ENCODE measurements at regions not wholly inside any gene's neighbourhood (a gene's known extent, or its start where the extent isn't known, plus 50 kb on each side); places are given as distances from the start of the nearest gene placed in this dataset.

DNA sequence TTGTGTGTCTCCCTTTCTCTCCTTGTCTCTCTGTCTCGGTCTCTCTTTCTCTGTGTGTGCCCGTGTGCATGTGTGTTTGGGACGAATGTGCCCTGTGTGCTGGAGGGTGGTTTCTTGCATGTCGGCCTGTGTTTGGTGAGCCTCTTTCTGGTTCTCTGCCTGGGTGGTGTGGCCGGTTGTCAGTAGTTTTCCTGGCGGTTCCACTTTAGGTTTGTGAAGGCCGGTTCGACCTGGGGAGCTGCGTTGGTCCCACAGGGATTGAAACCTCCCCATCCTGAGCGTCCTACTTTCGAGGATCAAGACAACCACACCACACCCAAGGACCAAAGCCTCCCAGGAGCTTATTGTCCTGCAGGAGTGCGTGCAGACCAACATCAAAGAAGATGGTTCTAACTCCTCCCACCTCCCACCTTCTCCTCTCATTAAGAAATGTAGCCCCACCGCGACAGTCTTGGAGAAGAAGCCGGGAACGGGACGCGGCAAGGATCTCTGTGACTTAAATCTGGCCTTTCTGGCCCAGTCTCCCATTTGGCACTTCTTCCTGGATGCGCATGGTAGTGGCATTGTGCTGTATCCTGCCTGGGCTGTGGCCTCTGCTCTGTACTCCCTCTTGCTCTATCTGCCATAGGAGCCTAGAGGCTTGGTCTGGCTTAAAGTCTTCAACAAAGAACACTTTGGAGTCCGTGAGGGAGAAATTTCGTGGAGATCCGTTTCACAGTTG is 1685.0 kb downstream of the TP53TG3F start:
- no peak overlapping the region for H3K4me3 ChIP-seq
- no peak overlapping the region for H3K27ac ChIP-seq
- intact Hi-C loops (cut with DNase I; ENCODE audit: low total_unique reads) = no loop called here
- no peaks in the 10 kb centered on the region for H3K4me1 ChIP-seq
- WGBS, 5 donors = 80 to 88% (median 84%) methylated on average over 22 of the region's 22 CpGs
- no peaks in the 10 kb centered on the region for H3K36me3 ChIP-seq
- peaks cover 0 to 100% (median 93%) of the 10 kb centered on the region in 8 donors for H3K9me3 ChIP-seq
- TF ChIP-seq POLR2A (IDR thresholded peaks at IDR 0.05) = no peak
- TF ChIP-seq, protein P1, sequence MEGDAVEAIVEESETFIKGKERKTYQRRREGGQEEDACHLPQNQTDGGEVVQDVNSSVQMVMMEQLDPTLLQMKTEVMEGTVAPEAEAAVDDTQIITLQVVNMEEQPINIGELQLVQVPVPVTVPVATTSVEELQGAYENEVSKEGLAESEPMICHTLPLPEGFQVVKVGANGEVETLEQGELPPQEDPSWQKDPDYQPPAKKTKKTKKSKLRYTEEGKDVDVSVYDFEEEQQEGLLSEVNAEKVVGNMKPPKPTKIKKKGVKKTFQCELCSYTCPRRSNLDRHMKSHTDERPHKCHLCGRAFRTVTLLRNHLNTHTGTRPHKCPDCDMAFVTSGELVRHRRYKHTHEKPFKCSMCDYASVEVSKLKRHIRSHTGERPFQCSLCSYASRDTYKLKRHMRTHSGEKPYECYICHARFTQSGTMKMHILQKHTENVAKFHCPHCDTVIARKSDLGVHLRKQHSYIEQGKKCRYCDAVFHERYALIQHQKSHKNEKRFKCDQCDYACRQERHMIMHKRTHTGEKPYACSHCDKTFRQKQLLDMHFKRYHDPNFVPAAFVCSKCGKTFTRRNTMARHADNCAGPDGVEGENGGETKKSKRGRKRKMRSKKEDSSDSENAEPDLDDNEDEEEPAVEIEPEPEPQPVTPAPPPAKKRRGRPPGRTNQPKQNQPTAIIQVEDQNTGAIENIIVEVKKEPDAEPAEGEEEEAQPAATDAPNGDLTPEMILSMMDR (IDR thresholded peaks at IDR 0.05 in 8 of 11, conservative IDR thresholded peaks at IDR 0.05 in 3 of 11) = no peak
- TF ChIP-seq POLR2AphosphoS5 (IDR thresholded peaks at IDR 0.05) = no peak
- DNase-seq = peak; percentile 40
- no peaks in the 10 kb centered on the region for H3K27me3 ChIP-seq (replicated peaks in 1 of 7)

DNA sequence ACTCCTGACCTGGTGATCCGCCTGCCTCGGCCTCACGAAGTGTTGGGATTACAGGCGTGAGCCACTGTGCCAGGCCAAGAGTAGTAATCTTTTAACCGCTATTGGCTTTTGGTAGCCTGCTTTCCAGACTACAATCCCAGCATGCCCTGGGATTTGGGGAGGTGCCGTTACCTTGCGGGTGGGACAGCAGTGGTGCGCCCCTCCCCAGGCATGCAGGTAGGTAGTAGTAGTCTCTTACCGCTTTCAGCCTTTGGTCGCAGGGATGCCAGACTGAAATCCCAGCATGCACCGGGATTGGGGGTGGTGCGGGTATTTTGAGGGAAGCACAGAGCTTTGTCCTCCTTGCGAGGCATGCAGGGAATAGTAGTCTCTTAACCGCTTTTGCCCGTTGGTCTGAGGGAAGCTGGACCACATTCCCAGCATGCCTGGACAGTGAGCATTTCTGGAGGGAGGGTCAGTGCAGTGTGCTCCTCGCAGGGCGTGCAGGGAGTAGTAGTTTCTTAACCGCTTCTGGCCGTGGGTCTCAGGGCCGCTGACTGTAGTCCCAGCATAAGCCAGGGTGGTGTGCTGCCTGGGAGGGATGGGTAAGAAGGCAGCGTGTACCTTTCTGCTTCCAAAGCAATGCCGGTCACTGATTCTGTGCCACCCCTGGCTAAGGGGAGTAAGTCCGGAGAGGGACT is 1686.8 kb downstream of the TP53TG3F start:
- no peaks in the 10 kb centered on the region for H3K36me3 ChIP-seq
- 83 to 91% (median 87%) methylated on average over 18 to 23 of the region's 23 CpGs for WGBS, 5 donors
- intact Hi-C loops (cut with DNase I; ENCODE audit: low total_unique reads) = no loop called here

DNA sequence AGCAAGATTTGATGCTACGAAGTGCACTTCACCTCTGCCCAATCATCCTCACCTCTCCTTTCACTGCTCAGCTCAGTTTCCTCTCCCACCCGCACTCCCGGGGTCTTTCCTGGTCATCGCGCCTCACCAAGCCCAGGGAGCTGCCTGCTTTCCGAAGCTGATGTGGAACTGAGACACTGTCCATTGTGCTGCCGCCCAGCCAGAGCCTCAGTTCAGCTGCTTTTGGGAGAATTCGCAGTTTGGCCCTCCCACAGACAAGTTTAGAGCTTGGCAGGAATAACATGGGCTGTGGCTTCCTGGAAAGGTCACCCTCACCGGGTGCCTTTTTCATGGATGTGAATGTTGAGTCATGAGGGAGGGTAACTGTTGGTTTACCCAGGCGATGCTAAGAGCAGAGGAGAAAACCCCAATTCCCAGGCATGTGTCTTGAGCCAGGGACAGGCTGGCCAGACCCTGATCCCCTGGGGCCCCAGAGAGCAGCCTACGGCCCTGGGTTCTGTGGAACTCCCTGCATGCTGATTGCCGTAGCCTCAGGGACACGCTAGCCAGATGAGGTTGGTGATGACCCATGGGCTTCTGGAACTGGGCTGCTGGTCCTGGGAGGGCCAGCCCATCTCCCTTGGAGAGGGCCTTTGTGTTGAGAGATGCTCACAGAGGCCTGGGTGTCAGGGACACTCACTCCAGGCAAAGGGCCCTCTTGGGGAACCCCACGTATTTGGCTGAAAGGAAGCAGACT is 1687.5 kb downstream of the TP53TG3F start:
- no peaks in the 10 kb centered on the region for H3K36me3 ChIP-seq
- 82 to 85% (median 83%) methylated on average over 12 to 14 of the region's 14 CpGs for WGBS, 5 donors
- peaks cover 0 to 100% (median 93%) of the 10 kb centered on the region in 8 donors for H3K9me3 ChIP-seq
- no peak overlapping the region for H3K27ac ChIP-seq
- peak; percentile 43 for DNase-seq
- TF ChIP-seq POLR2A (IDR thresholded peaks at IDR 0.05) (no peak), POLR2AphosphoS5 (IDR thresholded peaks at IDR 0.05) (no peak)
- TF ChIP-seq, protein P1 (IDR thresholded peaks at IDR 0.05 in 8 of 11, conservative IDR thresholded peaks at IDR 0.05 in 3 of 11) = no peak
- H3K4me1 ChIP-seq = no peaks in the 10 kb centered on the region
- H3K4me3 ChIP-seq = no peak overlapping the region
- intact Hi-C loops (cut with DNase I; ENCODE audit: low total_unique reads) = no loop called here
- no peaks in the 10 kb centered on the region for H3K27me3 ChIP-seq (replicated peaks in 1 of 7)

More for the DNA sequence above, 1686.8 kb downstream of the TP53TG3F start:
- Histone ChIP-seq H3K27me3 (replicated peaks in 1 of 7) (no peaks in the 10 kb centered on the region), H3K4me1 (no peaks in the 10 kb centered on the region), H3K9me3 (peaks cover 0 to 100% (median 93%) of the 10 kb centered on the region in 8 donors), H3K4me3 (no peak overlapping the region), H3K27ac (no peak overlapping the region)
- TF ChIP-seq, protein P1 (IDR thresholded peaks at IDR 0.05 in 8 of 11, conservative IDR thresholded peaks at IDR 0.05 in 3 of 11) = no peak
- TF ChIP-seq POLR2A (IDR thresholded peaks at IDR 0.05) = no peak
- no peak for TF ChIP-seq POLR2AphosphoS5 (IDR thresholded peaks at IDR 0.05)
- DNase-seq = peak; percentile 55
